ENCODE measurements at regions not wholly inside any gene's neighbourhood (a gene's known extent, or its start where the extent isn't known, plus 50 kb on each side); places are given as distances from the start of the nearest gene placed in this dataset.

- H3K27ac ChIP-seq: no peak overlapping the region
- no peak for TF ChIP-seq ZFX (IDR thresholded peaks at IDR 0.05; ENCODE audit: borderline replicate concordance)
These were observed 52.8 kb upstream of the MEIS1 start for GRCh38 chr2:66382091-66382490.

GRCh38 chr2:66379473-66379872, 55.5 kb upstream of the MEIS1 start:
- TF ChIP-seq CTCF (IDR thresholded peaks at IDR 0.05) (no peak), ZFX (IDR thresholded peaks at IDR 0.05; ENCODE audit: borderline replicate concordance) (no peak)

GRCh38 chr2:66377832-66378231, 57.1 kb upstream of the MEIS1 start:
- TF ChIP-seq ZFX (IDR thresholded peaks at IDR 0.05; ENCODE audit: borderline replicate concordance): no peak
- TF ChIP-seq CTCF (IDR thresholded peaks at IDR 0.05): no peak
- no peak overlapping the region for H3K27ac ChIP-seq

More at GRCh38 chr2:66379473-66379872, 55.5 kb upstream of the MEIS1 start:
- H3K27ac ChIP-seq: no peak overlapping the region

- no peak for TF ChIP-seq CTCF (IDR thresholded peaks at IDR 0.05)
- H3K27ac ChIP-seq: no peak overlapping the region
These were observed 64.1 kb upstream of the MEIS1 start for GRCh38 chr2:66370824-66371223.

GRCh38 chr2:66366619-66367018, 68.3 kb upstream of the MEIS1 start:
- H3K27ac ChIP-seq: no peak overlapping the region
- TF ChIP-seq CTCF (IDR thresholded peaks at IDR 0.05) (no peak), ZFX (IDR thresholded peaks at IDR 0.05; ENCODE audit: borderline replicate concordance) (no peak)

- TF ChIP-seq CTCF (IDR thresholded peaks at IDR 0.05) (no peak), ZFX (IDR thresholded peaks at IDR 0.05; ENCODE audit: borderline replicate concordance) (no peak)
- H3K27ac ChIP-seq: no peak overlapping the region
These were observed 70.2 kb upstream of the MEIS1 start for GRCh38 chr2:66364495-66365333.

- TF ChIP-seq CTCF (IDR thresholded peaks at IDR 0.05) (no peak), ZFX (IDR thresholded peaks at IDR 0.05; ENCODE audit: borderline replicate concordance) (no peak)
- no peak overlapping the region for H3K27ac ChIP-seq
These were observed 72.2 kb upstream of the MEIS1 start for GRCh38 chr2:66362701-66363100.
